HG02884 (cell line): ENCODE measurements at regions not wholly inside any gene's neighbourhood (a gene's known extent, or its start where the extent isn't known, plus 50 kb on each side); places are given as distances from the start of the nearest gene placed in this dataset.

ENCODE experiments used
- ATAC-seq: cut with Tn5 transposase; IDR thresholded peaks from one replicate; pipeline ENCODE4 v1.9.1; 2021; ENCODE audit warnings: mild to moderate bottlenecking, moderate library complexity; ENCODE audit not compliant: unreplicated experiment

DNA sequence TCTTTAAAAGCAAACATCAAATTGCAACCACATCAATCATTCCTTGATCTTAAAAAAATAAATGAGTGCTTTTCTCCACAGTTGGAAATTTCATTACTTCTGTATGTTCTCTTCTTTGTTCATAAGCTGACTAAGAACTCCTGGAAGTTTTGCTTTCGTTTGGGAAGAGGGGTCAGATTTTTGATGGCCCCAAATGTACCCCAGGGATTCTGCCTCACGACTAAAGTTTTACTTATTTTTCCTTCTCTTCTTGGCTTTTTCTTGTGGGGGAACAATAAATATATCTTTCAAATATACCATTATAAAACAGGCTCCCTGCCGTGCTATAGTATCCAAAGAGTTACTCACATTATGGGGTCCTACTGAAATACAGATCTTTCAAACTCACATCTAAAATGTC, 215.0 kb upstream of the CDIN1 start:
- no peak for ATAC-seq

DNA sequence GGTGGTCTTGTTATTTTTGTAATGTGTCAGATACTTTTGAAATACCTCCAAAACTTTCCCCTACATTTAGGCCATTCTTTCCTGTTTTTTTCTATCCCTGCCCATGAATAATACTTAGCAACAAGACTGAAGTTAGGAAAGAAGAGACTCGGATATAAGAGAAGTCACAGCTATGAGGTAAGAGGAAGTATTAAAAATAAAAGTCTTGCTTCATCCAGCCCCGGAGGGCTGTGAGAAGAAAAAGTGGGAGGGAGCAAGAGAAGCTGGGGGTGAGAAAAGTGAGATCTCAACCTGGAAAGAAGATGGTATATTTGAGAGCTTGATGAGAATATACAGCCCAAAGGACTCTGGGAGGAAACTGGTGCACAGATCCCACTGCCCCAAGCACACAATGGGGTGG, 213.5 kb upstream of the CDIN1 start:
- ATAC-seq: no peak

DNA sequence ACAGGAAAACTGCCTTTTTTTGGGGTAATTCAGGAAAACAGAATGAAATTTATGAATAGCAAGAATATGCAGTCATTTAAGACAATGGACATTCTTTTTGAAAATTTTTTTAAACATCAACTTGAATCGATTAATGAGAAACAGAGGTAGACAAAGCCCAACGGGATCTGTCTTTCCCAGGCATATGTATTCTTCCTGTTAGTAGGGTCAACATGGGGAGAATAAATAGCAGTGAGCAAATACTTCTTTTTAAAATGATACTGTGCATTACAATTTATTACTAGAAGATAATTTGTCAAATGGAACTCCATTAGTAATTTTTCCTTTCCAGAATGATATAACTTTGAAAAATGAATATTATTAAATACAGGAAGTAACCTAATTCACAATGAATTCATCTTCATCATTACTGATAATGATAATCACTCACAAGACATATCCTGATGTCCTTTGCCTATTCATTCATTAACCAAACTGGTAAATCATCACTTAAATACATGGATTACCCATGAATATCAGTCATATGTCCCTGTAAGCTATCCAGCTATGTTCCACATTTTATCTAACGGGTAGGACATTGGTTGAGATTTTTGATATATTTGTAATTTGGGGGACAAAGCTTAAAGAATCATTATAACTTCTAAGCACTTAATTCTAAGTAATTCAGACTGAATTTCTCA, 209.2 kb upstream of the CDIN1 start:
- ATAC-seq: no peak

DNA sequence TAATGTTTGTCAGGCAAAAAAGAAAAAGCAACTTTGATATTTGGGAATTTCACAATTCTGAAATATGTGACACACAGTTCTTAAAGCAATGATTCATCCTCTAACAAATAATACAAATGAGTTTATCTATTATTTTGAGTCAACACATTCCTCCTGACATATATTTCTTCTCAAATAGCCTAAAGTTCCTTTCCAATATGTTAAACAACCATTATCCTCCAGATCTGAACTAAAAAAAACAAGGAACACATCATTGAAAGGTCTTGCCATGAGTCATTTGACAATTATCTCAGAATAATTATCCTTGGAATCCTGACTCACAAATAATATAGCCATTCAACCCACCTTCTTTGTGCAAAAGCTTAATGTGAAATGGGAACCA, 208.7 kb upstream of the CDIN1 start:
- no peak for ATAC-seq

DNA sequence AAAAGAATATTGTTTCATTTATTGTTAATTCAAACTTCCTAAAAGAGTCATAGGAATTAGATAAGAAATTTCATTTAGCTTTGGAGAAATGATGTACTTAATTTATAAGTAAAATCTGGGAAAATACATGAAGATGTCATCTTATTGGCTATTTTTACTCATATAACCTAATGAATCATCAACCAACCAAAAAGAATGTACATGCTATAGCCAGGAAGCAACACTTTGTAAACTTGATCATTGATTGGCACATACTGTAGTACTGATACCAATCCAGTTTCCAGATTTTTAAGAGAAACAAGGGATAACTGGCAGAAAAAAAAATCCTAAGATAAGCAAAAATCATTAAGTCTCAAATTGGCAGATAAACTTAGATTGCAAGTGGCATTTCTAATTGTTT, 207.9 kb upstream of the CDIN1 start:
- no peak for ATAC-seq

GRCh38 chr15:36372968-36373367, 206.5 kb upstream of the CDIN1 start:
- no peak for ATAC-seq

GRCh38 chr15:36373550-36373949, 205.9 kb upstream of the CDIN1 start:
- ATAC-seq: no peak

DNA sequence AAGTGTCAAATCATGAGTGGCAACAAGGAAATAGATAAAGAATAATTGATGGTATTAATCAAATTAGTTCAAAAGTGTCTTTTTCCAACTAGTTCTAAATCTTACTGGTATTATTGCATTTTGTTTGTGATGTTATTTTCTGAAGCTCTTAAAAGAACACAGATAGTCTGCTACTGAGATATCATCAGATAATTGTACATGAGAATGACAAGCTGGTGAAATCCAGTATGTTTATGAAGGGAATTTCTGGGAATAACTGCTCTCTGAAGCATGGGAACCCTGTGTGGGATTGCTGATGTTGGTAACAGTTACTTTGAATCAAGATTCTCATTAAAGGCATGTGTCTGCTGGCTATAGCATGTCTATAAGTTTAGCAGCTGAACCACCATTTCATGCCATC, 190.3 kb upstream of the CDIN1 start:
- ATAC-seq: no peak

- ATAC-seq: no peak
Observed at GRCh38 chr15:36390491-36390890, 188.9 kb upstream of the CDIN1 start.

DNA sequence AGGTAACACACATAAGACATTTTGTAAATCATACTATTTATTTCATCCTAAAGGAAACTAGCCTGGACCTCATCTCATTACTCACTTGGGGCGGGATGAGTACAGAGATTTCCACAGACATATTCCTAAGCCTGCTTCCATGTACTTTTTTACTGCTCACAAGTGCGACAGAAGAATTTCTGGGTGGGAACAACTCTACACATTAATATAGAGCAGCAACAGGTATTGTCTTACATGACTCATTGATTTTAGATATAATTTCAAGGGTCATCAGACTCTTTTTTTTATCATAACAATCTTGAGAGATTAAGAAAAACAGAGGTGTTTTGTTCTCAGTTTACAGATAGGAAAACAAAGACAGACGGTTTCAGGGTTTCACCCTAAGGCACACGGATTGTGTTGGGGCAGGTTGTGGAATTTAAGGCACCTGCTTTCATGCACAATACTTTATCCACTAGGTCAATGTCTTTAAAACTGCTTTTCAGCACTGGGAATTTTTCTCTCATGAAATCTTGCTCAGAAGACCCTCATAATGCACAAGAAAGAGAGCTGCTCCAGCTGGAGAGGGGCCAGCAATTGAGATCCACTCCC, 186.7 kb upstream of the CDIN1 start:
- ATAC-seq: no peak

- ATAC-seq: no peak
Observed at GRCh38 chr15:36398212-36398611, 181.2 kb upstream of the CDIN1 start.

- ATAC-seq: no peak
Observed at GRCh38 chr15:36399276-36399675, 180.2 kb upstream of the CDIN1 start.

DNA sequence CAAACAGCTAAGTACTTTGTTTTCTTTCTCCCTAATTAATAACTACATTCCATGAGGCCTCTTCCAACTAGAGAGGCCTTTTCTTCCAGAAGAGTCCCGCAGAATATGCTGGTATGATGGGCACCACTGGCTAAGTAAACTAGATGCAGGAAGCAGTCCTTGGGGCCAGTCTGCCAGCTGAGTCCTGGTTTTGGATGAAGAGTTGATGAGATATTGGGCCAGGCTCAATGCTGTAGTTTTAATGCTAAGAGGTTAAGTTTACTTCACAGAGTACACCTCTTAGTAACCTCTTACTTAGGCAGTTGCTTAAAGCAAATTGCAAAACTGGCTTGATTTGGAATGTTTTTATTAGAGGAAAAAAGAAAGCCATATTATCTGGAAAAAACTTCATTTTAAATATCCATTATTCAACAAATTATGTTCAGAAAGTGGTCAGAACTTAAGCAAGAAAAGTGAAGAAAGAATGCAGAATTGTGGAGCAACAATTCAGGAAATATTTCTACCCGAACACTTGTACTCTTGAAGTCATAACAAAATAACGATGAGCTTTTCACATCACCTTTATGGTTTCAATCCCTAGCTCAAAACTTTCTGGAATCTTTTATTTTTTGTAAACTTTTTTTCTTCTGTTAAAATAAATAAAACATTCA, 178.4 kb upstream of the CDIN1 start:
- no peak for ATAC-seq

DNA sequence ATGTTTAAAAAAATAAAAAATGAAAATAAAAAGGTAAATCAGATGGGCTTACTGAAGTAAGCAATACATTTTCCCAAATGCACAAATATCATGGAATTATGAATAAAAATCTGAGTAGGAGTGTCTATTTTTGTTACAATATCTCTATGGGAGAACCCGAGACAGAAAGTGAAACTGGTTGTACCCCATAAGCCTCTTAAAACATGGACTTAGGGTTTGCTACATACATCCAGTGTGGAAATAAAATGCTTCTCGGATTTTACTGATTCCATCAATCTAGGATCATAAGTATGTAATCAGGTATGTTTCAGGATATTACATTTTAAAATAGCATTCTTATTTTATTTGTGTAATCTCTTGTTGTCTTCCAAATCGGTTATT, 177.8 kb upstream of the CDIN1 start:
- ATAC-seq: no peak

- ATAC-seq: no peak
Observed at GRCh38 chr15:36403351-36403750, 176.1 kb upstream of the CDIN1 start.

DNA sequence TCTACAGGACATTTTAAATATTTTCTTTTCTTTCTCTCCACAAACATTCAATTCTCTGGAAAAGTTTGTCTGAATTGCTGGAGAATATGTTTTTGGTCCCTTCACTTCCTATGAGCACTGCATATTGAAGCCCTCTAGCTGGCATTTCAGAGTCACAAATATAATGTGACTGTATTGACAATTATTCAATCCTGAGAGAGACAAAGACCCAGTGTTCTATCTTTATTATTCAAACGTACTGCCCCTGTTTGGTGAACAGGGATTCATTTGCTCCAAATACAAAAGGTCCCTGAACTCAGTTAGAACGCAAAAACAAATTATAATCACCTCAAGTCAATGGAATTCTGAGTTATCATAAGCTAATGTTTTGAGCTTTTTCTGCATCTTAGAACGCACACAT, 173.1 kb upstream of the CDIN1 start:
- ATAC-seq: no peak

- ATAC-seq: no peak
Observed at GRCh38 chr15:36406911-36407310, 172.5 kb upstream of the CDIN1 start.

DNA sequence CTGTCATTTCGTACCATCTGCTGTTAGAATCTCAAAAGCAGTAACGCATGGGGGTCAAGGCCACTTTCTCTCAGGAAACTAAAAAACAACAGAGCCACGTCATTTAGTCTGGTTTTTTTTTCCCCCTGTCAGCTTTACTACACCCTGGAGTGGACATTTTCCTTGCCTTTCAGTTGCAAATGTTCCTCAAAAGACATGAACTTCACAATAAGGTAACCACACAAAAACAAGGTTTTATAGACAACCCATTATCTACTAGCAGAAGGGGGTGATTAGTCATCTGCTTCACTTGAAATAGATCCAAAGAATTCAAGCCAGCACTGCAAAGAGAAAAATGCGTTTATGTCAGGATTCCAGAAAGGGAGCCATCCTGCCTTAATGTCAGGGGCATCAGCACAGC, 171.8 kb upstream of the CDIN1 start:
- ATAC-seq: no peak

- ATAC-seq: no peak
Observed at GRCh38 chr15:36409819-36410218, 169.6 kb upstream of the CDIN1 start.

DNA sequence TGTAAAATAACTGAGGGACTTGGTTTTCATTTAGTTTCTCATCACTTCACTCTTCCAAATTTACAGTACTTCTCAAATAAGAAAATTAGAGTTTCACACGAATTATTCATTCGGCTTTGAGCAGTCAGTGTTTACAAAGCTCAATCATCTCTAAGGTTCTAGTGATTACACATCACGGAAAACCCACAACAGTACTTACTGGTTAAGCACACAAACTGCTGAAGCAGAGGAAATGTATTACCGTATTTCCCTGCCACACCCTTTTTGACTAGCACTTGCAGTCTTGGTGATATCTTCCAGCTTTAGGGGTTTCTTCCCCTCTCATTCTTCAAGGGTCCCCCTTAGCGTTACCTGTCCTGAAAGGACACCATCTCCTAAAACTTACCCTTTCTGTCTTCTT, 164.8 kb upstream of the CDIN1 start:
- ATAC-seq: no peak

- no peak for ATAC-seq
Observed at GRCh38 chr15:36415643-36416042, 163.8 kb upstream of the CDIN1 start.

DNA sequence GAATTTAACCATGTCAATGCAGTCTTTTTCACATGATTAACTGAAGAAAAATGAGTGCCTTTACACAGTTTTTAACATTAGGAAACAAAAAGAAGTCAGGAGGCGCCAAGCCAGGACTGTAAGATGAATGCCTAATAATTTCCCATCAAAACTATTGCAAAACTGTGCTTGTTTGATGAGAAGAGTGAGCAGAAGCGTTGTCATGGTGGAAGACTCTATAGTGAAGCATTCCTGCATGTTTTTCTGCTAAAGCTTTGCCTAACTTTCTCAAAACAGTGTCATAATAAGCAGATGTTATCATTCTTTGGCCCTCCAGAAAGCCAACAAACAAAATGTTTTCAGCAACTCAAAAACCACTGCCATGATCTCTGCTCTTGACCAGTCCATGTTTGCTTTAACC, 156.8 kb upstream of the CDIN1 start:
- ATAC-seq: no peak

DNA sequence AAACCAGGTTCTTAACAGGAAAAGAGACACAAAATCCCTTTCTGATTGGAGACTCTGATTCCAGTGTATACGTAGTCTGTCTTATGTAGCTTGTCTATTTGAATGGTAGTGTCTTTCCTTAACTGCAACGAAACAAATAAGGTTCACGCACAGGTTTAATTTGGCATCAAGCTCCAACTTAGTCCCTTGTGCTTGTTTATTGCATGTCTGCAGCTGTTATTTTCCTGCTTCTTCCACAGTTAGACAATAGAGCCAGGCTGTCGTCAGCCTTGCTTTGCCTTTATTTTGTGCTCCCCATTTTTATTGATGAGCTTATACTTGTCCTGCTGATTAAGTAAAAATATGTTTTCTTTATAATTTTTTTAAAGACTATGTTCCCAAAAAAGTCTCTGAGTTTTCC, 152.7 kb upstream of the CDIN1 start:
- no peak for ATAC-seq
